ENCODE measurements at regions not wholly inside any gene's neighbourhood (a gene's known extent, or its start where the extent isn't known, plus 50 kb on each side); places are given as distances from the start of the nearest gene placed in this dataset.

- TF ChIP-seq CTCF (IDR thresholded peaks at IDR 0.05; ENCODE audit: low read depth, low read length): no peak
- TF ChIP-seq MYC (IDR thresholded peaks at IDR 0.05; ENCODE audit: low read depth, low read length): no peak
- TF ChIP-seq MAX (IDR thresholded peaks at IDR 0.05; ENCODE audit: low read depth, low read length): no peak
- no peak for TF ChIP-seq POLR2A (IDR thresholded peaks at IDR 0.05; ENCODE audit: extremely low read depth, insufficient read length)
- no peak overlapping the region for H3K4me3 ChIP-seq (ENCODE audit: low read depth, low read length)
- DNase-seq (ENCODE audit: low read depth): no peak
Measured at GRCh38 chr9:118533101-118533500, 828.9 kb downstream of the TLR4 start.

GRCh38 chr9:118533850-118534249 lies 829.6 kb downstream of the TLR4 start:
- no peak overlapping the region for H3K4me3 ChIP-seq (ENCODE audit: low read depth, low read length)
- TF ChIP-seq CTCF (IDR thresholded peaks at IDR 0.05; ENCODE audit: low read depth, low read length) (no peak), MYC (IDR thresholded peaks at IDR 0.05; ENCODE audit: low read depth, low read length) (no peak), POLR2A (IDR thresholded peaks at IDR 0.05; ENCODE audit: extremely low read depth, insufficient read length) (no peak), MAX (IDR thresholded peaks at IDR 0.05; ENCODE audit: low read depth, low read length) (no peak)
- DNase-seq (ENCODE audit: low read depth): no peak

- no peak for DNase-seq (ENCODE audit: low read depth)
- no peak for TF ChIP-seq MAX (IDR thresholded peaks at IDR 0.05; ENCODE audit: low read depth, low read length)
- no peak for TF ChIP-seq CTCF (IDR thresholded peaks at IDR 0.05; ENCODE audit: low read depth, low read length)
- TF ChIP-seq POLR2A (IDR thresholded peaks at IDR 0.05; ENCODE audit: extremely low read depth, insufficient read length): no peak
- TF ChIP-seq MYC (IDR thresholded peaks at IDR 0.05; ENCODE audit: low read depth, low read length): no peak
- H3K4me3 ChIP-seq (ENCODE audit: low read depth, low read length): no peak overlapping the region
Measured at GRCh38 chr9:118536153-118536552, 832.0 kb downstream of the TLR4 start.

- TF ChIP-seq CTCF (IDR thresholded peaks at IDR 0.05; ENCODE audit: low read depth, low read length) (no peak), POLR2A (IDR thresholded peaks at IDR 0.05; ENCODE audit: extremely low read depth, insufficient read length) (no peak), MAX (IDR thresholded peaks at IDR 0.05; ENCODE audit: low read depth, low read length) (no peak), MYC (IDR thresholded peaks at IDR 0.05; ENCODE audit: low read depth, low read length) (no peak)
- DNase-seq (ENCODE audit: low read depth): no peak
- H3K4me3 ChIP-seq (ENCODE audit: low read depth, low read length): no peak overlapping the region
Measured at GRCh38 chr9:118538959-118539358, 830.3 kb downstream of the BRINP1 start.

- DNase-seq (ENCODE audit: low read depth): no peak
- H3K4me3 ChIP-seq (ENCODE audit: low read depth, low read length): no peak overlapping the region
- TF ChIP-seq MAX (IDR thresholded peaks at IDR 0.05; ENCODE audit: low read depth, low read length) (no peak), CTCF (IDR thresholded peaks at IDR 0.05; ENCODE audit: low read depth, low read length) (no peak), MYC (IDR thresholded peaks at IDR 0.05; ENCODE audit: low read depth, low read length) (no peak), POLR2A (IDR thresholded peaks at IDR 0.05; ENCODE audit: extremely low read depth, insufficient read length) (no peak)
Measured at GRCh38 chr9:118553465-118553864, 815.8 kb downstream of the BRINP1 start.

- H3K4me3 ChIP-seq (ENCODE audit: low read depth, low read length): no peak overlapping the region
- no peak for DNase-seq (ENCODE audit: low read depth)
- TF ChIP-seq MAX (IDR thresholded peaks at IDR 0.05; ENCODE audit: low read depth, low read length) (no peak), POLR2A (IDR thresholded peaks at IDR 0.05; ENCODE audit: extremely low read depth, insufficient read length) (no peak), MYC (IDR thresholded peaks at IDR 0.05; ENCODE audit: low read depth, low read length) (no peak), CTCF (IDR thresholded peaks at IDR 0.05; ENCODE audit: low read depth, low read length) (no peak)
Measured at GRCh38 chr9:118554987-118555386, 814.2 kb downstream of the BRINP1 start.
